Loucy (cell line): ENCODE measurements at regions not wholly inside any gene's neighbourhood (a gene's known extent, or its start where the extent isn't known, plus 50 kb on each side); places are given as distances from the start of the nearest gene placed in this dataset.

Source experiments
- H2AFZ ChIP-seq: fragments of 200-600 bp; sonication (generic); 2 replicates; pipeline ENCODE4 v1.6.0; 2016; ENCODE audit warnings: antibody characterized with exemption, mild to moderate bottlenecking, low read length, moderate library complexity
- H3F3A ChIP-seq: fragments of 200-600 bp; 2 replicates; pipeline ENCODE4 v1.6.0; 2016; ENCODE audit warnings: antibody characterized with exemption, low read depth, mild to moderate bottlenecking
- H3K27me3 ChIP-seq: fragments of 200-600 bp; sonication (generic); 2 replicates; pipeline ENCODE4 v1.6.1; 2014; ENCODE audit warnings: low read length, mild to moderate bottlenecking; ENCODE audit not compliant: insufficient read depth, poor library complexity, severe bottlenecking
- H3K36me3 ChIP-seq: fragments of 200-600 bp; sonication (generic); 2 replicates; pipeline ENCODE4 v1.6.1; 2016; ENCODE audit warnings: low read length; ENCODE audit not compliant: insufficient read depth
- H3K4me1 ChIP-seq: fragments of 200-600 bp; sonication (generic); 2 replicates; pipeline ENCODE4 v1.5.1; 2014; ENCODE audit warnings: low read length, mild to moderate bottlenecking; ENCODE audit not compliant: insufficient read depth, poor library complexity, severe bottlenecking
- H3K4me2 ChIP-seq: fragments of 200-600 bp; sonication (generic); 2 replicates; pipeline ENCODE4 v1.6.0; 2014; ENCODE audit warnings: antibody characterized with exemption, low read length, low read depth, mild to moderate bottlenecking; ENCODE audit not compliant: poor library complexity, severe bottlenecking
- H3K4me3 ChIP-seq: fragments of 200-600 bp; sonication (generic); 2 replicates; pipeline ENCODE4 v1.5.1; 2014; ENCODE audit warnings: low read length, mild to moderate bottlenecking, mixed read lengths; ENCODE audit not compliant: poor library complexity, severe bottlenecking
- H3K79me2 ChIP-seq: fragments of 200-600 bp; sonication (generic); 2 replicates; pipeline ENCODE4 v1.6.1; 2014; ENCODE audit warnings: low read length; ENCODE audit not compliant: insufficient read depth
- H3K9ac ChIP-seq: fragments of 200-600 bp; sonication (generic); 2 replicates; pipeline ENCODE4 v1.6.0; 2014; ENCODE audit warnings: mild to moderate bottlenecking, low read depth, low read length, moderate library complexity; ENCODE audit not compliant: poor library complexity, severe bottlenecking
- H3K9me2 ChIP-seq: fragments of 200-600 bp; sonication (generic); replicated peaks from 2 replicates; pipeline ENCODE4 v1.6.1; 2016; ENCODE audit warnings: low read depth, low read length, mixed read lengths
- H3K9me3 ChIP-seq: fragments of 200-600 bp; sonication (generic); 2 replicates; pipeline ENCODE4 v1.6.1; 2014; ENCODE audit warnings: mild to moderate bottlenecking, antibody characterized with exemption, low read length, low read depth; ENCODE audit not compliant: insufficient read depth
- H4K20me1 ChIP-seq: fragments of 200-600 bp; sonication (generic); 2 replicates; pipeline ENCODE4 v1.6.0; 2014; ENCODE audit warnings: antibody characterized with exemption, low read length, mild to moderate bottlenecking; ENCODE audit not compliant: insufficient read depth, poor library complexity, severe bottlenecking
- CTCF ChIP-seq: fragments of 200-600 bp; sonication (generic); conservative IDR thresholded peaks from 2 replicates; pipeline ENCODE4 v1.5.1; 2014; ENCODE audit warnings: mild to moderate bottlenecking, antibody characterized with exemption, low read length
- EZH2phosphoT487 ChIP-seq: fragments of 200-600 bp; IDR thresholded peaks from 2 replicates; pipeline ENCODE4 v1.6.1; 2018; ENCODE audit warnings: antibody characterized with exemption, mild to moderate bottlenecking, moderate library complexity, borderline replicate concordance

- no peak overlapping the region for H3K9ac ChIP-seq
- no peaks in the 10 kb centered on the region for H3F3A ChIP-seq
- no peaks in the 10 kb centered on the region for H3K36me3 ChIP-seq
- H3K4me3 ChIP-seq = no peak overlapping the region
- H4K20me1 ChIP-seq = no peaks in the 10 kb centered on the region
- no peak overlapping the region for H3K4me2 ChIP-seq
- H2AFZ ChIP-seq = no peak overlapping the region
- H3K9me2 ChIP-seq = no peaks in the 10 kb centered on the region
- H3K4me1 ChIP-seq = no peaks in the 10 kb centered on the region
- no peaks in the 10 kb centered on the region for H3K27me3 ChIP-seq
- no peaks in the 10 kb centered on the region for H3K79me2 ChIP-seq
- TF ChIP-seq EZH2phosphoT487 = no peak
- no peak for TF ChIP-seq CTCF
- H3K9me3 ChIP-seq = no peaks in the 10 kb centered on the region
These were observed 216.3 kb upstream of the MTNR1B start for GRCh38 chr11:92753161-92753560.

GRCh38 chr11:92758241-92758780 lies 211.1 kb upstream of the MTNR1B start:
- H3K9me3 ChIP-seq = no peaks in the 10 kb centered on the region
- no peaks in the 10 kb centered on the region for H3K9me2 ChIP-seq
- no peaks in the 10 kb centered on the region for H3K27me3 ChIP-seq
- H3K36me3 ChIP-seq = no peaks in the 10 kb centered on the region
- H2AFZ ChIP-seq = no peak overlapping the region
- H3K4me3 ChIP-seq = no peak overlapping the region
- no peak overlapping the region for H3K9ac ChIP-seq
- H4K20me1 ChIP-seq = no peaks in the 10 kb centered on the region
- TF ChIP-seq EZH2phosphoT487 = no peak
- no peak for TF ChIP-seq CTCF
- no peak overlapping the region for H3K4me2 ChIP-seq
- H3F3A ChIP-seq = no peaks in the 10 kb centered on the region
- H3K79me2 ChIP-seq = no peaks in the 10 kb centered on the region
- peaks cover 13% of the 10 kb centered on the region for H3K4me1 ChIP-seq

- Histone ChIP-seq H4K20me1 (no peaks in the 10 kb centered on the region), H3K4me1 (peaks cover 25% of the 10 kb centered on the region), H3K79me2 (no peaks in the 10 kb centered on the region), H3K36me3 (no peaks in the 10 kb centered on the region), H2AFZ (no peak overlapping the region), H3K4me2 (no peak overlapping the region), H3K9ac (no peak overlapping the region), H3F3A (no peaks in the 10 kb centered on the region), H3K9me3 (no peaks in the 10 kb centered on the region), H3K9me2 (no peaks in the 10 kb centered on the region), H3K27me3 (no peaks in the 10 kb centered on the region), H3K4me3 (no peak overlapping the region)
- TF ChIP-seq EZH2phosphoT487 = no peak
- no peak for TF ChIP-seq CTCF
These were observed 209.8 kb upstream of the MTNR1B start for GRCh38 chr11:92759571-92760214.
